HepG2 (cell line): ENCODE measurements at regions not wholly inside any gene's neighbourhood (a gene's known extent, or its start where the extent isn't known, plus 50 kb on each side); places are given as distances from the start of the nearest gene placed in this dataset.

Experiments
- ATAC-seq: fragments of 200-7000 bp; cut with Tn5 transposase; 3 replicates; pipeline ENCODE4 v1.9.1; 2020; ENCODE audit warnings: mild to moderate bottlenecking, moderate library complexity
- BruUV-seq: library from RNA; stranded (reverse); fragments of 400-500 nt; replicated peaks from 2 replicates; lab custom pipeline; 2021; lab: Mats Ljungman, UMichigan
- CTCF ChIA-PET: fragments of 300-600 bp; formaldehyde crosslinking; extraction: SDS; loops from one replicate; lab custom pipeline; 2021; ENCODE audit warnings: low total read pairs, inconsistent platforms, low intra/inter-chr PET ratio; lab: Yijun Ruan, JAX
- POLR2A ChIA-PET: fragments of 350-600 bp; sonication (Branson Sonifier 250); formaldehyde crosslinking; loops from one replicate; lab custom pipeline; 2020; ENCODE audit warnings: antibody characterized with exemption, inconsistent platforms; lab: Yijun Ruan, JAX
- DNase-seq: peaks from one replicate; pipeline ENCODE4 v3.0.0-alpha.2; 2015; ENCODE audit warnings: low spot score
- FAIRE-seq: peaks from 3 replicates; lab custom pipeline; 2011; peaks lifted over from hg19 to GRCh38; lab: Jason Lieb, UNC
- H2AFZ ChIP-seq: one replicate; pipeline ENCODE4 v1.6.1; 2011; ENCODE audit warnings: low read length, inconsistent platforms
- H3K27ac ChIP-seq: fragments of 300-600 bp; 3 replicates; pipeline ENCODE4 v1.8.0; 2011; ENCODE audit warnings: mixed run types, mild to moderate bottlenecking, mixed read lengths, low read length, inconsistent platforms; ENCODE audit not compliant: insufficient read depth; ENCODE audit errors: extremely low read length
- H3K27me3 ChIP-seq, 2 experiments: fragments of 200-600 bp in 1 of 2; 2 replicates in 1 of 2; 3 replicates in 1 of 2; pipeline versions ENCODE4 v1.6.0 to v1.8.0; 2011; ENCODE audit warnings: low read length in 2 of 2, mild to moderate bottlenecking in 2 of 2, moderate library complexity in 2 of 2, inconsistent platforms in 1 of 2; ENCODE audit not compliant: insufficient read depth in 2 of 2, control insufficient read depth in 1 of 2
- H3K36me3 ChIP-seq, 2 experiments: fragments of 200-600 bp in 1 of 2; replicated peaks in 1 of 2; 2 replicates in 1 of 2; 3 replicates in 1 of 2; pipeline versions ENCODE4 v1.5.1 to v1.8.0; 2011; ENCODE audit warnings: low read length in 2 of 2, inconsistent platforms in 1 of 2; ENCODE audit not compliant: insufficient read depth in 2 of 2, control insufficient read depth in 1 of 2
- H3K4me1 ChIP-seq: 2 replicates; pipeline ENCODE4 v1.5.1; 2012; ENCODE audit warnings: low read length, inconsistent platforms; ENCODE audit not compliant: insufficient read depth
- H3K4me2 ChIP-seq: 2 replicates; pipeline ENCODE4 v1.6.0; 2011; ENCODE audit warnings: low read depth, low read length, inconsistent platforms
- H3K4me3 ChIP-seq, 3 experiments: fragments of 200-600 bp in 1 of 3; sonication (generic), shearing (Covaris generic) in 1 of 3; replicated peaks in 1 of 3; 2 replicates each; pipeline ENCODE4 v1.5.1; 2011 to 2016; ENCODE audit warnings: low read length in 3 of 3, inconsistent platforms in 2 of 3, low read depth in 2 of 3, mild to moderate bottlenecking in 2 of 3, control low read depth in 1 of 3, mixed read lengths in 1 of 3; ENCODE audit not compliant: insufficient read depth in 1 of 3
- H3K79me2 ChIP-seq: one replicate; pipeline ENCODE4 v1.6.1; 2011; ENCODE audit warnings: low read length, inconsistent platforms; ENCODE audit not compliant: insufficient read depth
- H3K9ac ChIP-seq: 2 replicates; pipeline ENCODE4 v1.6.0; 2011; ENCODE audit warnings: mild to moderate bottlenecking, low read depth, low read length, inconsistent platforms; ENCODE audit not compliant: insufficient read depth
- H3K9me3 ChIP-seq: 2 replicates; pipeline ENCODE4 v1.5.1; 2012; ENCODE audit warnings: mild to moderate bottlenecking, low read length
- H4K20me1 ChIP-seq: 2 replicates; pipeline ENCODE4 v1.6.0; 2011; ENCODE audit warnings: inconsistent platforms, mild to moderate bottlenecking, low read length, moderate library complexity; ENCODE audit not compliant: insufficient read depth
- BHLHE40 ChIP-seq: IDR thresholded peaks from 2 replicates; pipeline ENCODE4 v1.6.1; 2011; ENCODE audit warnings: low read length, improper control_type of control experiment
- MBNL3 ChIP-seq: fragments of 250-450 bp; sonication (Bioruptor Pico); conservative IDR thresholded peaks from 2 replicates; pipeline ENCODE4 v1.8.0; 2022; ENCODE audit warnings: mild to moderate bottlenecking, inconsistent platforms
- MED13 ChIP-seq: sonication (generic); formaldehyde crosslinking; IDR thresholded peaks from 2 replicates; pipeline ENCODE4 v1.5.0; 2020; ENCODE audit warnings: missing genetic modification reagents
- ZNF510 ChIP-seq: sonication (generic); formaldehyde crosslinking; IDR thresholded peaks from 2 replicates; pipeline ENCODE4 v1.4.0; 2020; ENCODE audit warnings: low read depth, mild to moderate bottlenecking, missing genetic modification reagents
- ZNF569 ChIP-seq: sonication (generic); formaldehyde crosslinking; IDR thresholded peaks from 2 replicates; pipeline ENCODE4 v1.5.0; 2020; ENCODE audit warnings: mild to moderate bottlenecking, missing genetic modification reagents, moderate library complexity, borderline replicate concordance
- ZUFSP ChIP-seq: sonication (generic); formaldehyde crosslinking; IDR thresholded peaks from 2 replicates; pipeline ENCODE4 v1.9.0; 2021; ENCODE audit warnings: missing genetic modification reagents, mild to moderate bottlenecking, borderline replicate concordance
- ZXDC ChIP-seq: sonication (generic); formaldehyde crosslinking; IDR thresholded peaks from 2 replicates; pipeline ENCODE4 v1.5.0; 2020; ENCODE audit warnings: mild to moderate bottlenecking, missing genetic modification reagents
- WGBS: methylation state at CpG from one replicate; pipeline ENCODE4 v1.1.6; 2017; ENCODE audit warnings: low lambda C conversion rate; 5-methylcytosine and 5-hydroxymethylcytosine counted together
- in situ Hi-C: cut with HindIII; loops from 2 replicates; pipeline ENCODE4 v1.10.0; 2017; ENCODE audit warnings: low pct_unique_long_range_greater_than_20kb; ENCODE audit not compliant: extremely low pct_ligation_motif_present
- intact Hi-C: fragments of 100-400 bp; cut with micrococcal nuclease; formaldehyde crosslinking; loops from one replicate; pipeline ENCODE4 v1.10.0; 2022; ENCODE audit not compliant: unreplicated experiment
- TF ChIP-seq, protein P1 (sequence below): IDR thresholded peaks from 2 replicates; pipeline ENCODE4 v1.6.1; 2016
- TF ChIP-seq, protein P2 (sequence below): sonication (generic); formaldehyde crosslinking; IDR thresholded peaks from 2 replicates; pipeline ENCODE4 v1.5.0; 2020; ENCODE audit warnings: mild to moderate bottlenecking, missing genetic modification reagents

DNA sequence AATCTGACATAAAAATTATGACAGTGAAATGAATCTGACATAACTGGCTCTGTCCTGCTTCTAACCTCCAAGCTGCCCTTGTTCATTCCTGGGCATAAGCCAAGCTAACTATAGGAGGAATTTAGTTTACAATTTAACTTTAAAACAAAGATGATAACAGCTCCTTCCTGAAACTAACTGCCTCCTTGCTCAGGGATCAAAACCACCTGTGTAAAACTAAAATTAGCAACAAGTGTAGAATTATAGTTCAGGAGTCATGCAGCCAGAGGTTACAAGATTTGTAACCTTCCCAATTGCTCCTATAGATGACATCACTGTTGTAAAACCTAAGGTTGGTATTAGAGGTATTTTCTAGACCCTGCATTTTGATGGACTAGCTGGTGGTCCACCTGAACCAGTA is 256.4 kb upstream of the POM121L12 start:
- DNase-seq (no peak), FAIRE-seq (no peak), ATAC-seq (no peak)
- Histone ChIP-seq H3K36me3 (no peaks in the 10 kb centered on the region), H3K4me3 (no peak overlapping the region), H3K9me3 (peaks cover 46% of the 10 kb centered on the region), H3K4me2 (no peak overlapping the region), H3K27me3 (no peaks in the 10 kb centered on the region), H3K27ac (no peak overlapping the region), H3K4me1 (no peaks in the 10 kb centered on the region), H4K20me1 (no peaks in the 10 kb centered on the region), H3K9ac (no peak overlapping the region), H3K79me2 (no peaks in the 10 kb centered on the region), H2AFZ (no peak overlapping the region)
- BruUV-seq: no TSS peak
- TF ChIP-seq BHLHE40: no peak
- TF ChIP-seq, protein P1, sequence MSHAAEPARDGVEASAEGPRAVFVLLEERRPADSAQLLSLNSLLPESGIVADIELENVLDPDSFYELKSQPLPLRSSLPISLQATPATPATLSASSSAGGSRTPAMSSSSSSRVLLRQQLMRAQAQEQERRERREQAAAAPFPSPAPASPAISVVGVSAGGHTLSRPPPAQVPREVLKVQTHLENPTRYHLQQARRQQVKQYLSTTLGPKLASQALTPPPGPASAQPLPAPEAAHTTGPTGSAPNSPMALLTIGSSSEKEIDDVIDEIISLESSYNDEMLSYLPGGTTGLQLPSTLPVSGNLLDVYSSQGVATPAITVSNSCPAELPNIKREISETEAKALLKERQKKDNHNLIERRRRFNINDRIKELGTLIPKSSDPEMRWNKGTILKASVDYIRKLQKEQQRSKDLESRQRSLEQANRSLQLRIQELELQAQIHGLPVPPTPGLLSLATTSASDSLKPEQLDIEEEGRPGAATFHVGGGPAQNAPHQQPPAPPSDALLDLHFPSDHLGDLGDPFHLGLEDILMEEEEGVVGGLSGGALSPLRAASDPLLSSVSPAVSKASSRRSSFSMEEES (CRISPR knock-in tag): no peak
- no peak for TF ChIP-seq ZUFSP
- in situ Hi-C loops: no loop called here
- POLR2A ChIA-PET: no interaction called here
- CTCF ChIA-PET: no interaction called here
- intact Hi-C loops: no loop called here

GRCh38 chr7:52777051-52777822 is 258.2 kb upstream of the POM121L12 start:
- no TSS peak for BruUV-seq
- Histone ChIP-seq H3K36me3 (no peaks in the 10 kb centered on the region), H3K79me2 (no peaks in the 10 kb centered on the region), H3K4me1 (no peaks in the 10 kb centered on the region), H3K4me3 (no peak overlapping the region), H3K9ac (no peak overlapping the region), H4K20me1 (no peaks in the 10 kb centered on the region), H3K27me3 (no peaks in the 10 kb centered on the region), H3K4me2 (no peak overlapping the region), H2AFZ (no peak overlapping the region), H3K27ac (no peak overlapping the region), H3K9me3 (peaks cover 43% of the 10 kb centered on the region)
- ATAC-seq: no peak
- ChIA-PET POLR2A (no interaction called here), CTCF (no interaction called here)
- 15% methylated on average over 5 of the region's 5 CpGs for WGBS
- no peak for FAIRE-seq
- no peak for DNase-seq
- in situ Hi-C loops: no loop called here
- intact Hi-C loops: no loop called here
- TF ChIP-seq ZXDC (CRISPR knock-in tag): no peak
- no peak for TF ChIP-seq MBNL3 (CRISPR knock-in tag)
- TF ChIP-seq ZNF569 (CRISPR knock-in tag): no peak
- TF ChIP-seq, protein P2, sequence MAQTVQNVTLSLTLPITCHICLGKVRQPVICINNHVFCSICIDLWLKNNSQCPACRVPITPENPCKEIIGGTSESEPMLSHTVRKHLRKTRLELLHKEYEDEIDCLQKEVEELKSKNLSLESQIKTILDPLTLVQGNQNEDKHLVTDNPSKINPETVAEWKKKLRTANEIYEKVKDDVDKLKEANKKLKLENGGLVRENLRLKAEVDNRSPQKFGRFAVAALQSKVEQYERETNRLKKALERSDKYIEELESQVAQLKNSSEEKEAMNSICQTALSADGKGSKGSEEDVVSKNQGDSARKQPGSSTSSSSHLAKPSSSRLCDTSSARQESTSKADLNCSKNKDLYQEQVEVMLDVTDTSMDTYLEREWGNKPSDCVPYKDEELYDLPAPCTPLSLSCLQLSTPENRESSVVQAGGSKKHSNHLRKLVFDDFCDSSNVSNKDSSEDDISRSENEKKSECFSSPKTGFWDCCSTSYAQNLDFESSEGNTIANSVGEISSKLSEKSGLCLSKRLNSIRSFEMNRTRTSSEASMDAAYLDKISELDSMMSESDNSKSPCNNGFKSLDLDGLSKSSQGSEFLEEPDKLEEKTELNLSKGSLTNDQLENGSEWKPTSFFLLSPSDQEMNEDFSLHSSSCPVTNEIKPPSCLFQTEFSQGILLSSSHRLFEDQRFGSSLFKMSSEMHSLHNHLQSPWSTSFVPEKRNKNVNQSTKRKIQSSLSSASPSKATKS (CRISPR knock-in tag): no peak
- no peak for TF ChIP-seq ZNF510 (CRISPR knock-in tag)
- TF ChIP-seq MED13 (CRISPR knock-in tag): no peak
